H1 (cell line): ENCODE measurements at regions not wholly inside any gene's neighbourhood (a gene's known extent, or its start where the extent isn't known, plus 50 kb on each side); places are given as distances from the start of the nearest gene placed in this dataset.

ENCODE experiments used
- KDM5A ChIP-seq: fragments of 200-600 bp; IDR thresholded peaks from 2 replicates; pipeline ENCODE4 v1.7.1; 2012; ENCODE audit warnings: mild to moderate bottlenecking, low read length, inconsistent platforms, mixed read lengths
- SAP30 ChIP-seq: fragments of 300-600 bp; sonication (generic); IDR thresholded peaks from 2 replicates; pipeline ENCODE4 v1.7.1; 2012; ENCODE audit warnings: low read length, moderate library complexity, mild to moderate bottlenecking, inconsistent platforms; ENCODE audit not compliant: insufficient read depth, insufficient replicate concordance
- SP2 ChIP-seq: IDR thresholded peaks from 2 replicates; pipeline ENCODE4 v1.6.1; 2012; ENCODE audit warnings: mild to moderate bottlenecking, low read length, inconsistent platforms
- SUZ12 ChIP-seq: fragments of 200-600 bp; sonication (generic); IDR thresholded peaks from 2 replicates; pipeline ENCODE4 v1.6.1; 2012; ENCODE audit warnings: mild to moderate bottlenecking, inconsistent platforms, low read length, moderate library complexity, mixed read lengths

DNA sequence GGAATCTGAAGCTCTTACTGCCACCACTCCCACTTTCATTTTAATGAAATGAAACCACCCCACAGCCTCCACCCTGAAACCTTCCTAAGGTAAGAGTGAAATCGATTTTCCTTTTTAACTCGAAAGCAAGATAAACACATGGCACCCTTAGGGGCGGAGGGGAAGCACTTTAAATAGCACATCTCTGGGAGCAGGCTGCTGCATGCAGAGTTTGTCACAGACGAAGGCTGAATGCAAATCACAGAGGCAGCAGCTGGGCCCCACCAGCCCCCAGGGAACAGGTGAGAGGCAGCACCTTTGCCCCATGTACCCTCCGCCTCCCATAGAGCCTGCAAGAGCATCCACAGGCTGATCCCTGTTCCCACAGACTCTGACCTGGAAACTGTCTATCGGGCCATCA lies 60.0 kb upstream of the GRIK3 start (continued):
- TF ChIP-seq KDM5A, result no peak
- TF ChIP-seq SP2, result no peak
- no peak for TF ChIP-seq SUZ12
- no peak for TF ChIP-seq SAP30
